Vagina (tissue), 2 donors: ENCODE measurements at regions not wholly inside any gene's neighbourhood (a gene's known extent, or its start where the extent isn't known, plus 50 kb on each side); places are given as distances from the start of the nearest gene placed in this dataset.

Experiments used
- CTCF ChIP-seq, 3 experiments: fragments of 450-650 bp in 2 of 3; fragments of 200-600 bp in 1 of 3; sonication (generic) in 1 of 3; IDR thresholded peaks; one replicate each; pipeline ENCODE4 v1.5.1; 2017 to 2019; ENCODE audit warnings: antibody characterized with exemption in 3 of 3, mild to moderate bottlenecking in 2 of 3, moderate library complexity in 2 of 3
- POLR2A ChIP-seq, 2 donors: fragments of 450-650 bp; IDR thresholded peaks; one replicate each; pipeline ENCODE4 v1.6.1; 2017; ENCODE audit warnings: antibody characterized with exemption in 2 of 2, mild to moderate bottlenecking in 2 of 2, moderate library complexity in 2 of 2

- TF ChIP-seq CTCF (IDR thresholded peaks at IDR 0.05) (no peak), POLR2A (IDR thresholded peaks at IDR 0.05) (no peak)
These were observed 271.9 kb downstream of the SLITRK6 start for GRCh38 chr13:85527316-85527715.
